GF-D8 (cell line): ENCODE measurements at regions not wholly inside any gene's neighbourhood (a gene's known extent, or its start where the extent isn't known, plus 50 kb on each side); places are given as distances from the start of the nearest gene placed in this dataset.
"Not testable (repeated sequence)": the region's sequence is repeated elsewhere in the genome, so short reads cannot be mapped to it uniquely, and the experiment has no call there.

ENCODE experiments used
- DNase-seq: peaks from one replicate; lab custom pipeline; 2025; lab: John Stamatoyannopoulos, UW

- DNase-seq = no peak
Measured at GRCh38 chr2:143950704-143951103, 569.2 kb downstream of the ZEB2 start.

DNA sequence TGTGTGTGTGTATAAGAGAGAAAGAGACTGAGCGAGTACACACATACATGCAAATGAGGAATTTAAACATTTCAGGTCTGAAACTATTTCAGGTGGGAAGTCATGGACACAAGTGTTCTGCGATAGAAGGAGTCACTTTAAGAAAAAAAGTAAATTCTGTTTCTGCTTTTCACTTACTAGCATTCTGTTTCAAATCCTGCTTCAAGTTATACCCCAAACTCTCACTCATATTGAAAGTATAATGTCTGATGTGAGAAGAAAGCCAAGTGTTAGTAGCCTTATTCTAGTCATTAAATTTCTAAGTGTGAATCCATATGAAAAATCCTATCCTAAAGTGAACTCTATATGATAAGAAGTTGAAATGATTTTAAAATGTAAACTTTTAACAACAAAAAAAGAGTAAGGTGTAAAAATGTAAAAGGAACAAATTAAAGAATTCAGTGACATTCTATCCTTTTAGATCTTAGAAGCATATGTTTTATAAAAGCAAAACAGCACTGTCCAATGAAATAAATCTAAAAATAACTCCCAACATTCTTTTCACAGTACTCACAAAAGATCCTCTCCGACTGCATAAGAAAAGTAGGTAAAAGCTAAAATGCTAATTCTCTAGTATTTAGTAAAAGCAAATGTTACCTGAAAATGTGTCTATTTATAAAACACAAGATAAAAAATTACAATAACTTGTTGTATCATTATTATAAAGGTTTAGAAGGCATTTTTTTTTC is 570.6 kb downstream of the ZEB2 start:
- no peak for DNase-seq

DNA sequence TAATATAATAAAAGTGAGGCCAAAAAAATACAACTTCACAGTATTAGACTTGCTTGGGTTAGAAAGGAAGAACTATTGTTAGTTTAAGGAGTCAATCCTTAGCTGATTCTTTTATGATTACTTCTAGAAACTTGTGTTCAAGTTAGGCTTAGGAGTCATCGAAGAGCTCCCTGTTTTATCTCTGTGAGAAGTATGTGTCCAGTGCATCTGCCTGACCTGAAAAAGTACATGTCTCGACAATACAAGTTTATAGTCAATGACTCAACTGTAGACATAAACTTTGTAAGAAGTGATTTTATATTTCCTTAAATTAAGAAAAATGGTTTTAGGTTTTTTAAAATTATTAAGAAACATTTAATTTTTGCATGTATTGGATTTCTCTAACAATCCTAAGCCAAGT is 571.2 kb downstream of the ZEB2 start:
- DNase-seq = no peak

- no peak for DNase-seq
Measured at GRCh38 chr2:143946436-143947391, 573.2 kb downstream of the ZEB2 start.

DNA sequence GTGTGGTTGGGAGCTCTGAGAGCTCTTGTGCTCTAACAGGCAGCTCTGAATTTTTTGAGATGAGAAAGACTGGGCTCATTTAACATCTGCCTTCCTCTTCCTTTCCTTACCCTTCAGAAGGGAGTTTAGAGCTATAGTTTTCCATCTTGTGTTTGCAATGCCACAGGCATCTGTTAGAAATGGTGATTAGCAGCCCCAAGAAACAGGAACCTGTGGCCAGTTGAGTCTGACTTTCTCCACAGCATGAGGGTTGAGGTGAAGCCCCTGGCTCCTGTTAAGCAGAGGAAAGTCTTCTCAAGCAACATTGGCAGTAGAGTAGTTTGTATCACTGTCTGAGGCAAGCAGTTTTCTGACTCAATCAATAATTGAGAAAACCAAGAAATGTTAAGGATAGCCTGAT is 577.4 kb downstream of the ZEB2 start:
- no peak for DNase-seq

GRCh38 chr2:143940720-143941119 is 579.2 kb downstream of the ZEB2 start:
- no peak for DNase-seq

GRCh38 chr2:143939626-143940330 is 580.1 kb downstream of the ZEB2 start:
- DNase-seq = no peak

GRCh38 chr2:143937723-143938350 is 582.1 kb downstream of the ZEB2 start:
- DNase-seq = no peak

DNA sequence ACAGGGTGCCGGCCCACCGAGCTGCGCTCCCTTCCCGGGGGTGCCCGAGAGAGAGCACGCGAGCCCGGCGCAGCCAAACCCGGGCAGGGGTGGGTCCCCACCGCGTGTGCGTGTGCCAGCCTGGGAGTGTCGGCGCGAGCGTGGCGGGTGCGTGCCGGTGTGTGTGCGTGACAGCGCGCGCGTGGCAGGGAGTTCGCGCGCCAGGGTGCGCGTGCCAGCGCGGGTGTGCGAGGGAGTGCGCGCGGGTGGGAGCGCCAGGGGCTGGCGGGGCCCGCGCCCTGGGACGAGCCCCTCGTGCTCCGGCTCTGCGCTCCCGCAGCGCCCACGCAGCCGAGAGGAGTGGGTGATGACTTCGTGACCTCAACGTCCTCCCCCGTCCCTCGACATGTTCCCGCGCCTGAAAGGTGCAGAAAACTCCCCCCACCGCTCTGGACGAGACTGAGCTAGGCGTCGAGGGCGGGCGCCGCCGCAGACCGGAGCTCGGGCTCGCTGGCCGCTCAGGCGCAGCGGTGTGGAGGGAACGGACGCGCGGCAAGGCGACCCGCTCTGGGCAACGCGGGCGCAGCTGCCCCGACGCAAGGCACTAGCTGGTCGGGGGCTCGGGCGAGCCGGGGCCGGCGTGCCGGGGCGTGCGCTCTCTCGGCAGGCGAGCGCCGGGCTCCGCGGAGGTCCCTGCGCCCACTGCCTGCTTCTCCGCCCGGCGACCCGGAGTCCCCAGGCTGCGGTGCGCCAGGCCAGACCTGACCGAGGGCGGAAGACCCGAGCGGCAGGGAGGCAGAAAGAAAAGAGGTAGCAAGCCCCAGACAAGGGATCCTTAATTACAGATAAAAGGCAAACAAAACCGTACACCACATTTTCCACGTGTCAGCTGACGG is 582.8 kb downstream of the ZEB2 start:
- no peak for DNase-seq

GRCh38 chr2:143936538-143936847 is 583.4 kb downstream of the ZEB2 start:
- DNase-seq = no peak

- no peak for DNase-seq
Measured at GRCh38 chr2:143935482-143935752, 584.5 kb downstream of the ZEB2 start.

DNA sequence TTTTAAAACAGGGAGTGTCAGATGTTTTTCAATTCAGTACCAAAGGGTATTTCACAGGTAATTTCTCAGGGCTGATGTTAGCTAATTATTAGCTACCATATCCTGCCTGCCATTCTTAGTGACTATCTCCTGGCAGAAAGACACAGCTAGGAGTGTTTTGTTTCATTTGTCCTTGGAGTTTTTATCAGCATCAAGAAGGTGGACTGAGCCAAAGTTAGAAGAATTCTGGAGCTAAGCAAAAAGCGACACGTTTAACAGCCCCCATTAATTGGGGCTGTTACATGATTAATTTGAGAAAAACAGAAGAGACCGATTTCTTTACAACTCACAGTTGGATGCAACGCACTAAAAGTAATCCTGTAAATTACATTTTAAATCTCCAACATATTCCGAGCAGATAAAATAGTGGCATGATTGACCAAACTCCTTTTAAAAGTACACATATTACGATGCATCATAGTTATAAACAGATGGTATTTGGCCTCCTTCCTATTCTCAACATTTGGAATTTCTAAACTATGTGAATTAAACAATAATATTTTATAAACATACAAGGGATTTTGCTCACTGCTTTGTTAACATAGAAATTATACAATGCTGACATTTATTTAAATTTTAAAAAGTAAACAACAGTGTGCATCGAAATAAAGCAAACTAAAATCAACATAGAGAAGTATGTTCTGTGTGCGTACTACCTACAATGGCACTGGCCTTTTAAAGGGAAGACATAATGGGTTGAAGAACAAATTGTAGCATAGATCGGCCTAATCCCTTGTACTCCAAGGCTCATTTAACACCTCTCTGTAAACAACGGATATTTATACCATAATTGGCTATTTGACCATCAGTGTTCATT is 585.1 kb downstream of the ZEB2 start:
- no peak for DNase-seq

GRCh38 chr2:143933946-143934569 is 585.9 kb downstream of the ZEB2 start:
- DNase-seq = no peak

GRCh38 chr2:143930891-143931290 is 589.0 kb downstream of the ZEB2 start:
- DNase-seq = no peak

- DNase-seq = no peak
Measured at GRCh38 chr2:143928613-143929012, 591.3 kb downstream of the ZEB2 start.

DNA sequence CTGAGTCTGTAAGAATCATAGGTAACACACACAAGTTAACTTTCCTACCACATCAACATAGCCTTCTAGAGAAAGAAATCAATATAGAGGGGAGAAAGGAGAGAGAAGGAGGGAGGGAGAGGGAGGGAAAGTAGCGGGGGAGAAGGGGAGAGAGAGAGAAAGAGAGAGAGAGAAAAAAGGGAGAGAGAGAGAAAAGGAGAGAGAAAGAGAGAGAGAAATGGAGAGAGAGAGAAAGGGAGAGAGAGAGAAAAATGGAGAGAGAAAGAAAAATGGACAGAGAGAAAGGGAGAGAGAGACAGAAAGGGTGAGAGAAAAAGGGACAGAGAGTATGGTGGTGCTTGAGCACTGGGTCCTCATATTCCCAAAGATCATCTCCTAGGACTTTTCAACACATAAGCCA is 591.7 kb downstream of the ZEB2 start:
- DNase-seq = no peak

GRCh38 chr2:143926736-143927135 is 593.2 kb downstream of the ZEB2 start:
- no peak for DNase-seq

DNA sequence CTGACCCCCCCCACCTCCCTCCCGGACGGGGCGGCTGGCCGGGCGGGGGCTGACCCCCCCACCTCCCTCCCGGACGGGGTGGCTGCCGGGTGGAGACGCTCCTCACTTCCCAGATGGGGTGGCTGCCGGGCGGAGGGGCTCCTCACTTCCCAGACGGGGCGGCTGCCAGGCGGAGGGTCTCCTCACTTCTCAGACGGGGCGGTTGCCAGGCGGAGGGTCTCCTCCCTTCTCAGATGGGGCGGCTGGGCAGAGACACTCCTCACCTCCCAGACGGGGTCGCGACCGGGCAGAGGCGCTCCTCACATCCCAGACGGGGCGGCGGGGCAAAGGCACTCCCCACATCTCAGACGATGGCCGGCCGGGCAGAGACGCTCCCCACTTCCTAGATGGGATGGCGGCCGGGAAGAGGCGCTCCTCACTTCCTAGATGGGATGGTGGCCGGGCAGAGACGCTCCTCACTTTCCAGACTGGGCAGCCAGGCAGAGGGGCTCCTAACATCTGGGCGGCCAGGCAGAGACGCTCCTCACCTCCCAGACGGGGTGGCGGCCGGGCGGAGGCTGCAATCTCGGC is 597.6 kb downstream of the ZEB2 start:
- not testable (repeated sequence) for DNase-seq

- no peak for DNase-seq
Measured at GRCh38 chr2:143918465-143918989, 601.4 kb downstream of the ZEB2 start.

DNA sequence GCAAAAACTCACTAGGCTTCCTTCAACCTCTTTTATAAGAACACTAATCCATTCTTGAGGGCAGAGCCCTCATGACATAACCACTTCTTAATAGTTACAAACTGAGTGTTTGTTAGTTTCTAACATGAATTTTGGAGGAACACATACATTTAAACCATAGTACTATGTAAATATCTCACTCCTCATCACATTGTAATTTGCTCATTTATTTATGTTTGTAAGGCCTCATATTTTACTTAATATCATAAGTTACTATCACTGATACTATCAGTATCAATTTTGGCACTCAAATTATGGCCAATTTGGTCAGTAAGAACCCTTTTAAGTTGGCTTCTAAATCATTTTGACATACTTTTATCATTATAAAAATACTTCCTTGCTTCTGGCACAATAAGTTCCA is 603.1 kb downstream of the ZEB2 start:
- no peak for DNase-seq
